HepG2 (cell line): ENCODE measurements at regions not wholly inside any gene's neighbourhood (a gene's known extent, or its start where the extent isn't known, plus 50 kb on each side); places are given as distances from the start of the nearest gene placed in this dataset.

Source experiments
- AHDC1 ChIP-seq: sonication (generic); formaldehyde crosslinking; IDR thresholded peaks from 2 replicates; pipeline ENCODE4 v1.5.1; 2020; ENCODE audit warnings: mild to moderate bottlenecking, missing genetic modification reagents, borderline replicate concordance
- ARID2 ChIP-seq: sonication (generic); formaldehyde crosslinking; IDR thresholded peaks from 2 replicates; pipeline ENCODE4 v1.8.1; 2022; ENCODE audit warnings: mild to moderate bottlenecking, missing genetic modification reagents, borderline replicate concordance
- CEBPB ChIP-seq: IDR thresholded peaks from 2 replicates; pipeline ENCODE4 v1.6.1; 2011; ENCODE audit warnings: low read depth, low read length, improper control_type of control experiment, borderline replicate concordance
- DMAP1 ChIP-seq: IDR thresholded peaks from 2 replicates; pipeline ENCODE4 v1.6.1; 2016
- ERF ChIP-seq: IDR thresholded peaks from 2 replicates; pipeline ENCODE4 v1.6.1; 2018; ENCODE audit warnings: missing biosample characterization, missing genetic modification reagents
- GABPB1 ChIP-seq: IDR thresholded peaks from 2 replicates; pipeline ENCODE4 v1.6.1; 2016; ENCODE audit warnings: mild to moderate bottlenecking, missing genetic modification reagents, moderate library complexity, missing compliant biosample characterization
- NFRKB ChIP-seq: fragments of 450-650 bp; IDR thresholded peaks from 2 replicates; pipeline ENCODE4 v1.6.1; 2017
- NR3C1 ChIP-seq: sonication (generic); formaldehyde crosslinking; IDR thresholded peaks from 2 replicates; pipeline ENCODE4 v1.4.0; 2020; ENCODE audit warnings: missing genetic modification reagents
- RAD21 ChIP-seq: fragments of 450-650 bp; formaldehyde crosslinking; IDR thresholded peaks from 2 replicates; pipeline ENCODE4 v1.5.0; 2020; ENCODE audit warnings: mild to moderate bottlenecking
- RFXAP ChIP-seq: sonication (generic); formaldehyde crosslinking; IDR thresholded peaks from 2 replicates; pipeline ENCODE4 v1.4.0; 2020; ENCODE audit warnings: missing genetic modification reagents, borderline replicate concordance
- SPEN ChIP-seq: sonication (generic); formaldehyde crosslinking; IDR thresholded peaks from 2 replicates; pipeline ENCODE4 v1.5.1; 2020; ENCODE audit warnings: low read depth, mild to moderate bottlenecking, missing genetic modification reagents
- SRF ChIP-seq: IDR thresholded peaks from 2 replicates; pipeline ENCODE4 v1.6.1; 2011; ENCODE audit warnings: mild to moderate bottlenecking, low read depth, low read length, moderate library complexity
- TCF12 ChIP-seq, 2 experiments: fragments of 450-650 bp in 1 of 2; sonication (generic) in 1 of 2; formaldehyde crosslinking in 1 of 2; IDR thresholded peaks; 2 replicates each; pipeline versions ENCODE4 v1.6.1 to v1.8.0; 2017 to 2022; ENCODE audit warnings: antibody characterized with exemption in 1 of 2, mild to moderate bottlenecking in 1 of 2, missing genetic modification reagents in 1 of 2, moderate library complexity in 1 of 2
- ZBTB42 ChIP-seq: sonication (generic); formaldehyde crosslinking; IDR thresholded peaks from 2 replicates; pipeline ENCODE4 v1.5.0; 2020; ENCODE audit warnings: mild to moderate bottlenecking, missing genetic modification reagents
- ZNF260 ChIP-seq: sonication (generic); formaldehyde crosslinking; IDR thresholded peaks from 2 replicates; pipeline ENCODE4 v1.4.0; 2020; ENCODE audit warnings: missing genetic modification reagents, low read depth, mild to moderate bottlenecking, borderline replicate concordance
- ZNF724P ChIP-seq: sonication (generic); formaldehyde crosslinking; IDR thresholded peaks from 2 replicates; pipeline ENCODE4 v1.8.0; 2022; ENCODE audit warnings: missing genetic modification reagents, borderline replicate concordance
- ZNF773 ChIP-seq: sonication (generic); formaldehyde crosslinking; IDR thresholded peaks from 2 replicates; pipeline ENCODE4 v1.4.0; 2020; ENCODE audit warnings: missing genetic modification reagents, borderline replicate concordance
- ZNF784 ChIP-seq: sonication (generic); formaldehyde crosslinking; IDR thresholded peaks from 2 replicates; pipeline ENCODE4 v1.5.1; 2020; ENCODE audit warnings: missing genetic modification reagents, mild to moderate bottlenecking, borderline replicate concordance
- TF ChIP-seq, protein P1 (sequence below), 2 experiments: sonication (generic) in 1 of 2; formaldehyde crosslinking in 1 of 2; IDR thresholded peaks; 2 replicates each; pipeline versions ENCODE4 v1.5.1 to v1.6.1; 2011 to 2020; ENCODE audit warnings: borderline replicate concordance in 1 of 2, low read depth in 1 of 2, low read length in 1 of 2, mild to moderate bottlenecking in 1 of 2, missing genetic modification reagents in 1 of 2, moderate library complexity in 1 of 2

GRCh38 chr17:71111460-71111859, 942.1 kb downstream of the KCNJ2 start (continued):
- TF ChIP-seq ZBTB42 (CRISPR knock-in tag) (no peak), DMAP1 (CRISPR knock-in tag) (no peak), ZNF260 (no peak), RAD21 (CRISPR knock-in tag) (no peak), SPEN (CRISPR knock-in tag) (no peak), ZNF784 (CRISPR knock-in tag) (no peak), ZNF724P (CRISPR knock-in tag) (no peak), CEBPB (no peak), AHDC1 (CRISPR knock-in tag) (peak; percentile 89; the same call in 1 of the 2 replicates), NFRKB (no peak), SRF (no peak), ZNF773 (CRISPR knock-in tag) (no peak), TCF12 (IDR thresholded peaks at IDR 0.05) (no peak), TCF12 (CRISPR knock-in tag; IDR thresholded peaks at IDR 0.05) (no peak), ERF (no peak), GABPB1 (CRISPR knock-in tag) (no peak), ARID2 (CRISPR knock-in tag) (no peak), NR3C1 (CRISPR knock-in tag) (no peak), RFXAP (no peak)
- TF ChIP-seq, protein P1, sequence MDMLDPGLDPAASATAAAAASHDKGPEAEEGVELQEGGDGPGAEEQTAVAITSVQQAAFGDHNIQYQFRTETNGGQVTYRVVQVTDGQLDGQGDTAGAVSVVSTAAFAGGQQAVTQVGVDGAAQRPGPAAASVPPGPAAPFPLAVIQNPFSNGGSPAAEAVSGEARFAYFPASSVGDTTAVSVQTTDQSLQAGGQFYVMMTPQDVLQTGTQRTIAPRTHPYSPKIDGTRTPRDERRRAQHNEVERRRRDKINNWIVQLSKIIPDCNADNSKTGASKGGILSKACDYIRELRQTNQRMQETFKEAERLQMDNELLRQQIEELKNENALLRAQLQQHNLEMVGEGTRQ (IDR thresholded peaks at IDR 0.05; ENCODE audit: low read depth, low read length) = no peak
- TF ChIP-seq, protein P1 (CRISPR knock-in tag; IDR thresholded peaks at IDR 0.05; ENCODE audit: borderline replicate concordance) = no peak
